Ishikawa (cell line): ENCODE measurements at regions not wholly inside any gene's neighbourhood (a gene's known extent, or its start where the extent isn't known, plus 50 kb on each side); places are given as distances from the start of the nearest gene placed in this dataset.

Experiments used
- EGR1 ChIP-seq: IDR thresholded peaks from 2 replicates; pipeline ENCODE4 v1.6.1; 2012
- EP300 ChIP-seq: IDR thresholded peaks from 2 replicates; pipeline ENCODE4 v1.6.1; 2012; ENCODE audit warnings: borderline replicate concordance
- TAF1 ChIP-seq: IDR thresholded peaks from 2 replicates; pipeline ENCODE4 v1.6.1; 2012; ENCODE audit warnings: low read depth, mild to moderate bottlenecking
- TCF12 ChIP-seq: IDR thresholded peaks from 2 replicates; pipeline ENCODE4 v1.6.1; 2012; ENCODE audit warnings: low read depth
- TF ChIP-seq, protein P1 (sequence below): IDR thresholded peaks from 2 replicates; pipeline ENCODE4 v1.6.1; 2012; ENCODE audit warnings: low read depth, mild to moderate bottlenecking

DNA sequence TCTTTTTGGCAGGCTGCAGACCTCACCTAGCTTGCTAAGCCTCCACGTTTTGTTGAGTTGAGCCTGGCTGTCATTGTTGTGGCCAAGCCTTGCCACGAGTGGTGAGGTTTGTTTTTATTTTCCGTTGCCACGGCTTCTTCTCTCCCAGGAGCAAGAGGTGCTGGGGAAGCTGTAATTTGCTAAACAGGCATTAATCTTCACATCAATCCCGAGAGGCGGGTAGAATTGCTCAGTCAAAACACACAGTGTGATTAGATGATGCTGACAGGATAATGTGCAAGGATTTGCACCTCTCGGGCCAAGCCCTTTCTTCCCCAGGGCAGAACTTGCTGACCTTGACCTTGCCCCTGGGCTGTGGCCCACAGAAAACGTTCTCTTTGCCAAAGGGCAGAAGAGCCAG, 72.2 kb upstream of the ATP6AP2 start:
- TF ChIP-seq TAF1 (no peak), EP300 (no peak), EGR1 (no peak), TCF12 (no peak)
- TF ChIP-seq, protein P1, sequence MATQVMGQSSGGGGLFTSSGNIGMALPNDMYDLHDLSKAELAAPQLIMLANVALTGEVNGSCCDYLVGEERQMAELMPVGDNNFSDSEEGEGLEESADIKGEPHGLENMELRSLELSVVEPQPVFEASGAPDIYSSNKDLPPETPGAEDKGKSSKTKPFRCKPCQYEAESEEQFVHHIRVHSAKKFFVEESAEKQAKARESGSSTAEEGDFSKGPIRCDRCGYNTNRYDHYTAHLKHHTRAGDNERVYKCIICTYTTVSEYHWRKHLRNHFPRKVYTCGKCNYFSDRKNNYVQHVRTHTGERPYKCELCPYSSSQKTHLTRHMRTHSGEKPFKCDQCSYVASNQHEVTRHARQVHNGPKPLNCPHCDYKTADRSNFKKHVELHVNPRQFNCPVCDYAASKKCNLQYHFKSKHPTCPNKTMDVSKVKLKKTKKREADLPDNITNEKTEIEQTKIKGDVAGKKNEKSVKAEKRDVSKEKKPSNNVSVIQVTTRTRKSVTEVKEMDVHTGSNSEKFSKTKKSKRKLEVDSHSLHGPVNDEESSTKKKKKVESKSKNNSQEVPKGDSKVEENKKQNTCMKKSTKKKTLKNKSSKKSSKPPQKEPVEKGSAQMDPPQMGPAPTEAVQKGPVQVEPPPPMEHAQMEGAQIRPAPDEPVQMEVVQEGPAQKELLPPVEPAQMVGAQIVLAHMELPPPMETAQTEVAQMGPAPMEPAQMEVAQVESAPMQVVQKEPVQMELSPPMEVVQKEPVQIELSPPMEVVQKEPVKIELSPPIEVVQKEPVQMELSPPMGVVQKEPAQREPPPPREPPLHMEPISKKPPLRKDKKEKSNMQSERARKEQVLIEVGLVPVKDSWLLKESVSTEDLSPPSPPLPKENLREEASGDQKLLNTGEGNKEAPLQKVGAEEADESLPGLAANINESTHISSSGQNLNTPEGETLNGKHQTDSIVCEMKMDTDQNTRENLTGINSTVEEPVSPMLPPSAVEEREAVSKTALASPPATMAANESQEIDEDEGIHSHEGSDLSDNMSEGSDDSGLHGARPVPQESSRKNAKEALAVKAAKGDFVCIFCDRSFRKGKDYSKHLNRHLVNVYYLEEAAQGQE, result no peak
